Hepatocyte (in vitro differentiated cells): ENCODE measurements at regions not wholly inside any gene's neighbourhood (a gene's known extent, or its start where the extent isn't known, plus 50 kb on each side); places are given as distances from the start of the nearest gene placed in this dataset.
A peak's percentile ranks its signal among the peaks of the same experiment; 100 is the strongest.

Experiments used
- DNase-seq: peaks from one replicate; pipeline ENCODE4 v3.0.0-alpha.2; 2016; ENCODE audit warnings: low spot score
- H2AFZ ChIP-seq: fragments of 200-600 bp; sonication (generic); 2 replicates; pipeline ENCODE4 v1.6.0; 2016; ENCODE audit warnings: antibody characterized with exemption, mild to moderate bottlenecking
- H3K27ac ChIP-seq: fragments of 200-600 bp; sonication (generic); 2 replicates; pipeline ENCODE4 v1.5.1; 2016; ENCODE audit warnings: mild to moderate bottlenecking
- H3K27me3 ChIP-seq: fragments of 200-600 bp; sonication (generic); 2 replicates; pipeline ENCODE4 v1.6.1; 2016
- H3K36me3 ChIP-seq: fragments of 200-600 bp; sonication (generic); replicated peaks from 2 replicates; pipeline ENCODE4 v1.5.1; 2016; ENCODE audit warnings: low read depth; ENCODE audit not compliant: insufficient read depth
- H3K4me1 ChIP-seq: fragments of 200-600 bp; sonication (generic); 2 replicates; pipeline ENCODE4 v1.5.1; 2016; ENCODE audit warnings: mild to moderate bottlenecking, moderate library complexity; ENCODE audit not compliant: insufficient read depth
- H3K4me2 ChIP-seq: fragments of 200-600 bp; sonication (generic); 2 replicates; pipeline ENCODE4 v1.6.0; 2016
- H3K4me3 ChIP-seq: fragments of 200-600 bp; sonication (generic); 2 replicates; pipeline ENCODE4 v1.5.1; 2016; ENCODE audit warnings: mild to moderate bottlenecking
- H3K79me2 ChIP-seq: fragments of 200-600 bp; sonication (generic); 2 replicates; pipeline ENCODE4 v1.6.0; 2017; ENCODE audit warnings: mild to moderate bottlenecking
- H3K9me2 ChIP-seq: fragments of 200-600 bp; sonication (generic); replicated peaks from 2 replicates; pipeline ENCODE4 v1.6.0; 2017; ENCODE audit warnings: mild to moderate bottlenecking; ENCODE audit not compliant: insufficient read depth
- H3K9me3 ChIP-seq: fragments of 200-600 bp; sonication (generic); 2 replicates; pipeline ENCODE4 v1.5.1; 2016; ENCODE audit warnings: low read depth, mild to moderate bottlenecking
- H4K20me1 ChIP-seq: fragments of 200-600 bp; sonication (generic); 2 replicates; pipeline ENCODE4 v1.6.0; 2016; ENCODE audit warnings: mild to moderate bottlenecking; ENCODE audit not compliant: insufficient read depth, poor library complexity, severe bottlenecking
- CTCF ChIP-seq: fragments of 200-600 bp; sonication (generic); IDR thresholded peaks from 2 replicates; pipeline ENCODE4 v1.5.1; 2016; ENCODE audit warnings: antibody characterized with exemption, mild to moderate bottlenecking; ENCODE audit not compliant: poor library complexity
- EZH2 ChIP-seq: fragments of 200-600 bp; sonication (generic); IDR thresholded peaks from 2 replicates; pipeline ENCODE4 v1.6.1; 2016; ENCODE audit warnings: antibody characterized with exemption, mild to moderate bottlenecking, borderline replicate concordance
- EZH2phosphoT487 ChIP-seq: fragments of 200-600 bp; sonication (generic); IDR thresholded peaks from one replicate; pipeline ENCODE4 v1.6.1; 2018; ENCODE audit warnings: antibody characterized with exemption, mild to moderate bottlenecking, low read depth, moderate library complexity; ENCODE audit not compliant: unreplicated experiment, severe bottlenecking
- WGBS: methylation state at CpG from one replicate; pipeline ENCODE4 v1.1.6; 2016; ENCODE audit warnings: low lambda C conversion rate; ENCODE audit errors: missing lambda C conversion rate; 5-methylcytosine and 5-hydroxymethylcytosine counted together

DNA sequence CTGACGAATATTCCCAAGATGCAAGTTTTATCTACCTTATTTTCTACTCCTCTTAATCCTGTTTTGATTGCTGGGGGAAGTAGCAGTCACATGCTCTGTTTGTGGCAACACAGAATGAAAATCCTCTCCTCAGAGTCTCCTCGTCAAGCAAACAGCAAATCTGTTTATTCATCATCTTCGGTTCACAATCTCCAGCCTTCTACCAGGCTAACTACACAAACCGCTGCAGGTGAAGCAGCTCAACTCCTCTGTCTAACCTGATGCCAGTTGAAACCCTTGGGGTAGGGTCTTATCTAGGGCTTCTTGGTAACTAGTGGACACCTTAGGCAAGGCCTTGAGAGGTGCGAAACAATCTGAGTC, 91.0 kb downstream of the SIPA1L2 start:
- TF ChIP-seq EZH2 (no peak), CTCF (no peak), EZH2phosphoT487 (no peak)

DNA sequence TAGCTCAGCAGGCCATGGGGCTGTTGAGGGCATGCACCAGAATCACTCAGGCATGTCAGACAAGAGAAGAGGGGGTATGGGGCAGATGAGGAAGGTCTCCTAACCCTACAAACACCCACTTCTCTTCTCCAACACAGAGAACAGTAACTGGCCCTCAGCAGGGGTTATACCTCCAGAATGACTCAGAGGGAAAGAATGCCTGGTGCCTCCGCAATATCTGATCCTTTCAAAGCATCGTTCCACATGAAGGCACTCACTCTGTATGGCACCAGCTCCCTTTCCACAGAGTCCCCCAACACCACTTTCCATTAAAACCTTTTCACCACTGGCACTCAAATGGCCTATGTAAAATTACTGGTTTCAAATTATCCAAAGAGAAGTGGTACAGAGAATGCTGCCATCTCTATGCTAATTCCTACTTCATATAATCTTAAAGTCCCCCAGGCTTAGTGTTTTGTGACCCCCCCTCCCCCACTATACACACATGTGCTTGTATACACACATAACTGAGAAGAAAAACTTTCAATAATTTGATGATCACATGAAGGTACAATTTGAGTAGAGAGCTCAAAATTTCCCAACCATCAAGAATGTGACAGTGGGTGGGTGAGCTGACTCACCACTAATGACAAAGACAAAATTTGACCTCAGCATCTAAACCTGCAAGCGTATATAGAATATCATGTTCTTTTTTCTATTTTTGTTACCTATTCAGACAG, 91.5 kb downstream of the SIPA1L2 start:
- Histone ChIP-seq H3K4me1 (peaks cover 10% of the 10 kb centered on the region), H2AFZ (no peak overlapping the region), H4K20me1 (no peaks in the 10 kb centered on the region), H3K27me3 (no peaks in the 10 kb centered on the region), H3K79me2 (peaks cover 83% of the 10 kb centered on the region), H3K36me3 (no peaks in the 10 kb centered on the region), H3K27ac (peak overlapping the region; percentile 21), H3K9me3 (no peaks in the 10 kb centered on the region), H3K4me3 (no peak overlapping the region), H3K4me2 (no peak overlapping the region), H3K9me2 (no peaks in the 10 kb centered on the region)
- DNase-seq = peak; percentile 25
- TF ChIP-seq CTCF (no peak), EZH2 (no peak), EZH2phosphoT487 (no peak)
- WGBS = 60% methylated on average over 3 of the region's 3 CpGs

More for the DNA sequence above, 91.0 kb downstream of the SIPA1L2 start:
- no peak overlapping the region for H2AFZ ChIP-seq
- H3K4me2 ChIP-seq = no peak overlapping the region
- H3K4me1 ChIP-seq = peaks cover 10% of the 10 kb centered on the region
- 84% methylated on average over 5 of the region's 5 CpGs for WGBS
- H3K4me3 ChIP-seq = no peak overlapping the region
- no peaks in the 10 kb centered on the region for H3K9me3 ChIP-seq
- H3K27me3 ChIP-seq = no peaks in the 10 kb centered on the region
- peaks cover 83% of the 10 kb centered on the region for H3K79me2 ChIP-seq
- no peaks in the 10 kb centered on the region for H3K36me3 ChIP-seq
- no peak for DNase-seq
- no peak overlapping the region for H3K27ac ChIP-seq
- H4K20me1 ChIP-seq = no peaks in the 10 kb centered on the region
- H3K9me2 ChIP-seq = no peaks in the 10 kb centered on the region

GRCh38 chr1:232534552-232535517, 95.1 kb downstream of the SIPA1L2 start:
- WGBS = 67% methylated on average over 10 of the region's 10 CpGs

More at GRCh38 chr1:232534552-232535517, 95.1 kb downstream of the SIPA1L2 start:
- Histone ChIP-seq H3K9me2 (no peaks in the 10 kb centered on the region), H3K36me3 (no peaks in the 10 kb centered on the region), H3K27me3 (no peaks in the 10 kb centered on the region), H3K4me2 (no peak overlapping the region), H3K79me2 (peaks cover 81% of the 10 kb centered on the region), H3K27ac (no peak overlapping the region), H3K4me1 (peaks cover 9% of the 10 kb centered on the region), H3K4me3 (no peak overlapping the region), H2AFZ (no peak overlapping the region), H3K9me3 (no peaks in the 10 kb centered on the region), H4K20me1 (peaks cover 5% of the 10 kb centered on the region)
- no peak for TF ChIP-seq CTCF
- no peak for TF ChIP-seq EZH2
- no peak for TF ChIP-seq EZH2phosphoT487
- DNase-seq = no peak
